HuH-7 (cell line): ENCODE measurements at regions not wholly inside any gene's neighbourhood (a gene's known extent, or its start where the extent isn't known, plus 50 kb on each side); places are given as distances from the start of the nearest gene placed in this dataset.

Experiments
- DNase-seq: peaks from one replicate; pipeline ENCODE4 v3.0.0; 2011; ENCODE audit warnings: low spot score

GRCh38 chrX:2608638-2609430, 82.3 kb upstream of the CD99 start:
- peak; percentile 62 for DNase-seq

- DNase-seq = no peak
Observed at GRCh38 chrX:2607113-2607512, 84.0 kb upstream of the CD99 start.

GRCh38 chrX:2600564-2600963, 90.5 kb upstream of the CD99 start:
- DNase-seq = no peak

- DNase-seq = no peak
Observed at GRCh38 chrX:2596555-2597255, 94.4 kb upstream of the CD99 start.

- DNase-seq = no peak
Observed at GRCh38 chrX:2596045-2596444, 95.0 kb upstream of the CD99 start.

- DNase-seq = no peak
Observed at GRCh38 chrX:2595258-2595657, 94.5 kb upstream of the DHRSX start.

GRCh38 chrX:2594491-2594890, 93.7 kb upstream of the DHRSX start:
- no peak for DNase-seq

GRCh38 chrX:2592279-2592678, 91.5 kb upstream of the DHRSX start:
- no peak for DNase-seq

GRCh38 chrX:2589186-2590020, 88.6 kb upstream of the DHRSX start:
- no peak for DNase-seq

- no peak for DNase-seq
Observed at GRCh38 chrX:2588049-2588448, 87.3 kb upstream of the DHRSX start.

GRCh38 chrX:2587146-2587545, 86.4 kb upstream of the DHRSX start:
- DNase-seq = no peak

GRCh38 chrX:2585158-2585470, 84.3 kb upstream of the DHRSX start:
- DNase-seq = no peak

GRCh38 chrX:2584251-2585157, 83.7 kb upstream of the DHRSX start:
- DNase-seq = no peak

- no peak for DNase-seq
Observed at GRCh38 chrX:2583194-2584162, 82.7 kb upstream of the DHRSX start.

- no peak for DNase-seq
Observed at GRCh38 chrX:2582667-2583066, 81.9 kb upstream of the DHRSX start.

GRCh38 chrX:2581296-2581695, 80.5 kb upstream of the DHRSX start:
- no peak for DNase-seq

GRCh38 chrX:2578864-2579263, 78.1 kb upstream of the DHRSX start:
- DNase-seq = no peak

GRCh38 chrX:2577844-2578466, 77.2 kb upstream of the DHRSX start:
- no peak for DNase-seq

GRCh38 chrX:2576793-2577192, 76.0 kb upstream of the DHRSX start:
- DNase-seq = no peak

GRCh38 chrX:2574271-2574670, 73.5 kb upstream of the DHRSX start:
- DNase-seq = no peak
